Activated naive CD4-positive, alpha-beta T cell treated with anti-CD3 and anti-CD28 coated beads, Interleukin-2, amount 10 ng/mL, durations not matched to agents 7 days and 5 days (primary cell): ENCODE measurements at regions not wholly inside any gene's neighbourhood (a gene's known extent, or its start where the extent isn't known, plus 50 kb on each side); places are given as distances from the start of the nearest gene placed in this dataset.
"Not testable (repeated sequence)": the region's sequence is repeated elsewhere in the genome, so short reads cannot be mapped to it uniquely, and the experiment has no call there.

Experiments used
- CTCF ChIA-PET: fragments of 350-600 bp; sonication (Branson Sonifier 250); formaldehyde crosslinking; loops from one replicate; lab custom pipeline; 2021; ENCODE audit warnings: antibody characterized with exemption; lab: Charles Lee
- DNase-seq: peaks from one replicate; pipeline ENCODE4 v3.0.0-alpha.2; 2020
- H3K27ac Mint-ChIP-seq: one replicate; pipeline ENCODE4 v1.8.0; 2021; ENCODE audit warnings: mild to moderate bottlenecking, moderate library complexity, mixed read lengths
- H3K27me3 Mint-ChIP-seq: one replicate; pipeline ENCODE4 v1.8.0; 2021; ENCODE audit warnings: mild to moderate bottlenecking, mixed read lengths
- H3K36me3 Mint-ChIP-seq: one replicate; pipeline ENCODE4 v1.8.0; 2021; ENCODE audit warnings: mixed read lengths
- H3K4me1 Mint-ChIP-seq: one replicate; pipeline ENCODE4 v1.8.0; 2021; ENCODE audit warnings: mixed read lengths
- H3K4me3 Mint-ChIP-seq: one replicate; pipeline ENCODE4 v1.8.0; 2021; ENCODE audit warnings: mild to moderate bottlenecking, moderate library complexity, mixed read lengths
- H3K9me3 Mint-ChIP-seq: one replicate; pipeline ENCODE4 v1.8.0; 2021; ENCODE audit warnings: mixed read lengths

DNA sequence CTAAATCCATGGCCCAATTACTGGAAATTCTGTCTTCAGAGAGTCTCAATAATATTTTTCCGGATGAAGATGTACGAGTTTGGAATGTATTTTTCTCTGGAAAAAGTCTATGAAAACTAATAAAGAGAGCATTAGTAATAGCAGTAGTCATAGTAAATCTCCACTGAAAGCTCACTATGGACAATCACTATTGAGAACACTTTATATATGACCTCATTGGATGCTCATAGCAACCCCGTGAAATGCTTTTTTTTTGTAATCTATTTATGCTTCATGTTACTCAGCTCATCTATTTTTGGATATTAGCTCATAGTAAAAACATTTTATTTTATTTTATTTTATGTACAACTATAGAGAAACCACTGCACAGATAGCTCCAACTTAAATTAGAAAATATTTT is 94.3 kb upstream of the MYO3A start:
- Mint-ChIP-seq H3K27ac (no peak overlapping the region), H3K36me3 (no peaks in the 10 kb centered on the region), H3K4me1 (no peaks in the 10 kb centered on the region), H3K27me3 (no peaks in the 10 kb centered on the region), H3K4me3 (no peak overlapping the region), H3K9me3 (no peaks in the 10 kb centered on the region)
- no peak for DNase-seq
- CTCF ChIA-PET = interaction anchor here (0.6 kb wide), 1 partner anchor 472 kb away, joined by 3 read pairs; no protein-coding TSS in a partner anchor

DNA sequence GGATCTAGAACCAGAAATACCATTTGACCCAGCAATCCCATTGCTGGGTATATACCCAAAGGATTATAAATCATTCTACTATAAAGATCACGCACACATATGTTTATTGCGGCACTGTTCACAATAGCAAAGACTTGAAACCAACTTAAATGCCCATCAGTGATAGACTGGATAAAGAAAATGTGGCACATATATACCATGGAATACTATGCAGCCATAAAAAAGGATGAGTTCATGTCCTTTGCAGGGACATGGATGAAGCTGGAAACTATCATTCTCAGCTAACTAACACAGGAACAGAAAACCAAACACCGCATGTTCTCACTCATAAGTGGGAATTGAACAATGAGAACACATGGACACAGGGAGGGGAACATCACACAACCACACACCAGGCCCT is 93.2 kb upstream of the MYO3A start:
- CTCF ChIA-PET, DNase-seq, H3K4me3 Mint-ChIP-seq, H3K36me3 Mint-ChIP-seq, H3K9me3 Mint-ChIP-seq, H3K27me3 Mint-ChIP-seq, H3K4me1 Mint-ChIP-seq, H3K27ac Mint-ChIP-seq: not testable (repeated sequence)

DNA sequence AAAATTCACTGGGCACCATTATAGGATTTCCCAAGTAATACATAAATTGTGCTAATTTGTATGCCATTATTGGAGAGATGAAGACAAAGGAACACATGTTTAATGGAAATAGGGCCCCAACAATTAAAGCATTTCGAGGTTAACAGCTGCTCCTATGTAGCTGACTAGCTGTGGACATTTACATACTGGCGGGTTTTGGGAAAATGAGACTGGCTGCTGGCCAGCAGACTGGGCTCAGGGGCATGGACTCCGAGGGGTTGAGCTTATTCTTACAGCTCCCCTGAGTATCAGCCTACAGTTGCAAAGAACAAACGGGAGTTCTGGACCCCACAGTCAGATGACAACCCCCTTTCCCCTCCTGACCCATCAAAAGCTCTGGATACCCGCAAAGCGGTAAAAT is 91.9 kb upstream of the MYO3A start:
- Mint-ChIP-seq H3K36me3 (no peaks in the 10 kb centered on the region), H3K4me3 (no peak overlapping the region), H3K27ac (no peak overlapping the region), H3K27me3 (no peaks in the 10 kb centered on the region), H3K9me3 (no peaks in the 10 kb centered on the region), H3K4me1 (no peaks in the 10 kb centered on the region)
- DNase-seq = no peak
- CTCF ChIA-PET = no interaction called here

DNA sequence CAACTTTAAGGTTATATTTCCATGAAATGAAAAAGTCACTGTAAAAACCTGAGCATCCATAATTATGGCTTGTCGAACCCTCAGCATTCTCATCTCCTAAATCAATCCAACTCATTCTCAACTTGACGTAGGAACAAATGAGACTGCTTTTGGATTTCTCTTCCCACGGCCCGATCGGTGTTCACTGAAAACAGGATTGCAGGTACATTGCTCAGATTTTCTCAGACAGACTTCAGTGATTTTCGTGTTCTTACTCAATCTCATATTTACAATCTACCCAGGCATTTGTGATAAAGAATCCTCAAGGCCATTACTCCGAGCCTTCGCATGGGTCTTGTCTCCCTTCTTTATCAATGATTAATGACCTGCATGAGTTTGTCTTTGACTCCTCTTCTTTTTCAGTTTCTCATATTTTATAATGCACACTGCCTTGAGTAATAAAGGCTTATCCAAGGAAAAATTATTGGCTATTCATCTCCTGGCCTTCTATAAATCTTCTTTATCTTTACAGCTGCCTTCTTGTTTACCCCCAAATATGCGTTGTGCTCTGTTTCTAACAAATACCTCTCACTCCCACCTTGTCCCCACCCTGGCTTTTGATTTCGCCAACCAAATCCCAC is 90.4 kb upstream of the MYO3A start:
- H3K4me3 Mint-ChIP-seq = no peak overlapping the region
- DNase-seq = no peak
- no peaks in the 10 kb centered on the region for H3K27me3 Mint-ChIP-seq
- no peaks in the 10 kb centered on the region for H3K4me1 Mint-ChIP-seq
- no peak overlapping the region for H3K27ac Mint-ChIP-seq
- CTCF ChIA-PET = no interaction called here
- H3K9me3 Mint-ChIP-seq = no peaks in the 10 kb centered on the region
- H3K36me3 Mint-ChIP-seq = no peaks in the 10 kb centered on the region

DNA sequence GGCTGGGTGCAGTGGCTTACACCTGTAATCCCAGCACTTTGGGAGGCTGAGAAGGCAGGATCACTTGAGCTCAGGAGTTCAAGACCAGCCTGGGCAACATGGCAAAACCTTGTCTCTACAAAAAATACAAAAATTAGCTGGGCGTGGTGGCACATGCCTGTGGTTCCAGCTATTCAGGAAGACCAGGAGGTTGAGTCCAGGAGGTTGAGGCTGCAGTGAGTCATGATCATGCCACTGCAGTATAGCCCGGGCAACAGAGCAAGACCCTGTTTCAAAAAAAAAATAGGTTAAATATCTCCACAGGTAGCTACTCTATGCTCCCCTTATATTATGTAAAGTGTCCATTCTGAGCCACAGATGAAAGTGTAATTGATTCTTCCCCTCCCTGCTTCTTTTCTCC is 89.3 kb upstream of the MYO3A start:
- CTCF ChIA-PET = interaction anchor here (1.2 kb wide), 1 partner anchor 143 kb away, joined by 3 read pairs; no protein-coding TSS in a partner anchor
- DNase-seq, H3K4me1 Mint-ChIP-seq, H3K36me3 Mint-ChIP-seq, H3K4me3 Mint-ChIP-seq, H3K9me3 Mint-ChIP-seq, H3K27ac Mint-ChIP-seq, H3K27me3 Mint-ChIP-seq: not testable (repeated sequence)

DNA sequence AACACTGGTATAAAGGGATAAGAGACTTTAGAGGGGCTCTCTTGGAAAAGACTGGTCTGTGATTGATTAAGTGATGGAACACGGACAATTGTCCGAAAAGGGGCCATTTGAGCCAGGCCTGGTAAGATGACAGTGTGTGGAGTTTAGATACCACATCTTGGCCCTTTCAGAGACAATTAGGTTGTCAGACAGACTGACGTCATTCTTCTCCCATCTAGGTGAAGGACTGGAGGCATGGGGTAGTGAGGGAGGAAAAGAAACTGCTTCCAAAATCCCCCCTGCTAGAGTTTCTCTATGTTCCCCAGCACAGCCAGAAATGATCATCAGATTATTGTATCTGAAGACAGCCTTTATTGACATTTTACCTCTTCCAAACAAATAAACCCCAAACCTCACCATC is 84.8 kb upstream of the MYO3A start:
- Mint-ChIP-seq H3K4me1 (no peaks in the 10 kb centered on the region), H3K36me3 (no peaks in the 10 kb centered on the region), H3K4me3 (no peak overlapping the region), H3K27ac (no peak overlapping the region), H3K27me3 (peaks cover 3% of the 10 kb centered on the region), H3K9me3 (no peaks in the 10 kb centered on the region)
- no peak for DNase-seq
- CTCF ChIA-PET = no interaction called here

DNA sequence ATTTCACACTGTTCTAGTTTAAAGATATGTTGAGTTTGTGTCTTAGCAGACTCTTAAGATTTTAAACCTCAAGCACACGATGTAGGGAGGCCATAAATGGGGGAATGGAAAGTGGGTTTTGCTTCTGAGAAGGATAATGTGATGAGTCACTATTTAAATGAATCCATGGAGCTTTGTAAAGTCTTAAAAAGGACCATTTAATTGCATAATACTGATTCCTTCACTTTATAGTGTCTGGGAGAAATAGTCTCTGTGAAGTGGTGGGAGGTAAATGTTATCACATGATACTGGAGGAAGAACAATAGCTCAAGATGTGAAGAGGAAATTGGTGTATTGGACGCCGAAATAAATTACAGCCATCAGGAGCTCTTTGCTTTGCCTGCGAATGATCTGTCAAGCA is 84.0 kb upstream of the MYO3A start:
- no peaks in the 10 kb centered on the region for H3K36me3 Mint-ChIP-seq
- H3K4me3 Mint-ChIP-seq = no peak overlapping the region
- no peak overlapping the region for H3K27ac Mint-ChIP-seq
- H3K9me3 Mint-ChIP-seq = no peaks in the 10 kb centered on the region
- no peak for DNase-seq
- H3K4me1 Mint-ChIP-seq = no peaks in the 10 kb centered on the region
- H3K27me3 Mint-ChIP-seq = peaks cover 3% of the 10 kb centered on the region
- CTCF ChIA-PET = no interaction called here

DNA sequence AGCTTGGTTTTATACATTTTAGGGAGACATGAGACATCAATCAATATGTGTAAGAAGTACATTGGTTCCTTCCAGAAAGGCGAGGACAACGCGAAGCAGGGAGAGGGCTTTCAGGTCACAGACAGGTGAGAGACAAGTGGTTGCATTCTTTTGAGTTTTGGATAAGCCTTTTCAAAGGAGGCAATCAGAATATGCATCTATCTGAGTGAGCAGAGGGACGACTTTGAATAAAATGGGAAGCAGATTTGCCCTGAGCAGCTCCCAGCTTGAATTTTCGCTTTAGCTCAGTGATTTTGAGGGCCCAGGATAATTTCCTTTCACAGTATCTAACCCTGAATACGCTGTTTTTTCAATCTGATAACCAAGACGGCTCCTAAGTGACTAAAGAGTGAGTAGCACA is 82.5 kb upstream of the MYO3A start:
- DNase-seq = no peak
- H3K27ac Mint-ChIP-seq = no peak overlapping the region
- H3K4me1 Mint-ChIP-seq = no peaks in the 10 kb centered on the region
- no peaks in the 10 kb centered on the region for H3K36me3 Mint-ChIP-seq
- no peaks in the 10 kb centered on the region for H3K9me3 Mint-ChIP-seq
- no peak overlapping the region for H3K4me3 Mint-ChIP-seq
- CTCF ChIA-PET = no interaction called here
- peaks cover 3% of the 10 kb centered on the region for H3K27me3 Mint-ChIP-seq

DNA sequence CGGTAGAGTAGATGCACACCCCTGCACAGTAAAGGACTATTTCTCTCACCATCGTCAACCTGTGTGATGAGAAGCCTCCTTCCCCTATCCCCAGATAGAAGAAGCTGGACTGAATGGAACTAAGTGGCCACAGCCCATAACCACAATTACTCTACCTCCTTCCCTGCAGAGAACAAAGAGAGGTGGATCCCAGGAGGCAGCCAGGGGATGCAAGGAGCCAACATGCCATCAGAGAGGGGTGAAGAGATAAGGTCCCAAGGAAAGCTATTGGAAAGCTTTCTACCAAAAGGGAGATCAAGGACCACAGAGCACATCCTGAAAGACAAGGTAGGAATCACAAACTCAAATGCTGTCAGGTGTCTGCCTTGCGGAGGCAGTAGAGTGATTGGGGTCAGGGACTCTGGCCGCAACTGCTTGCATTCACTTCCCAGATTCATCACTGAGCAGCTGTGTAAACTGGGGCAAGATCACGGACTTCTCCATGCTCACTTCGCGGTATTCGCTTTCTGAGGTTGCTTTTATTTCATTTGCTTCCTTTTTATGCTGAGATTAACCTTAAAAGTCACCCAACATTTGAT is 81.6 kb upstream of the MYO3A start:
- Mint-ChIP-seq H3K4me3 (no peak overlapping the region), H3K4me1 (no peaks in the 10 kb centered on the region), H3K36me3 (no peaks in the 10 kb centered on the region), H3K9me3 (no peaks in the 10 kb centered on the region), H3K27ac (no peak overlapping the region), H3K27me3 (peaks cover 3% of the 10 kb centered on the region)
- no peak for DNase-seq
- CTCF ChIA-PET = no interaction called here

DNA sequence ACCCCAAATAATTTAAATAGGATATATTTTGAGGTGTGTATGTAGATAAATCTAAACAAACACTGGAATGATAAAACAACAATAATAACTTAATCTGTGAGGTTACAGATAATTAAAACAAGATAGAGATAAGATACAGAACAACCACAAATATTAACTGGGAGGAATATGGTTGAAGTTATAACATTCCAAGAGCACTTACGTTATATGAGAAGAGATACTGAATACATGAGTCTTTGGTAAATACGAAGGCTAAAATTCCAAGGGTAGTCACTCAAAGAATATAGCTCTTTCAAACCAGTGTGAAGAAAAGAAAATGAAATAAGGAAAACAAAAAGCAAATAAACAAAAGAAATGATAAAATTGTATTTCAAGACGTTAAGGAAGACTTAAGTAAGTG is 76.0 kb upstream of the MYO3A start:
- H3K27me3 Mint-ChIP-seq = no peaks in the 10 kb centered on the region
- DNase-seq = no peak
- H3K4me3 Mint-ChIP-seq = no peak overlapping the region
- H3K9me3 Mint-ChIP-seq = no peaks in the 10 kb centered on the region
- CTCF ChIA-PET = no interaction called here
- H3K4me1 Mint-ChIP-seq = no peaks in the 10 kb centered on the region
- H3K36me3 Mint-ChIP-seq = no peaks in the 10 kb centered on the region
- no peak overlapping the region for H3K27ac Mint-ChIP-seq

DNA sequence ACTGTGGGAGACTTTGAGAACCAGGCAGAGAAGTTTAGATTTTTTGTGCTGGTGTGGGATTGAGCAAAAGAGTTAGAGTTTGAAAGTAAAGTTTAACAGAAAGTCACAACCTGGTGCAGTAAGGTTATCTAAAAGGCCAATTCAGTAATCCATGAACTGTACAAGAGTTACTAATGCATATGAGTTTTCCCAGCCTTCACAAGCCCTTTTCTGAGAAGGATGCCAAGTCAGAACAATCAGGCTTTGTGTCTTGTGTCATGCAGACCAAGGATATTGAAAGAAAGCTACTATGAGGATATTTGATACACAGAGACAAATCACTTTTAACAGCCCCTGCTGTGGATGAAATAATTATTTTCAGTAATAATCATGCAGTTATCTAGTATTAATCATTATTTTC is 68.8 kb upstream of the MYO3A start:
- no peak for DNase-seq
- H3K36me3 Mint-ChIP-seq = no peaks in the 10 kb centered on the region
- no peak overlapping the region for H3K27ac Mint-ChIP-seq
- H3K9me3 Mint-ChIP-seq = no peaks in the 10 kb centered on the region
- no peak overlapping the region for H3K4me3 Mint-ChIP-seq
- H3K27me3 Mint-ChIP-seq = no peaks in the 10 kb centered on the region
- no peaks in the 10 kb centered on the region for H3K4me1 Mint-ChIP-seq
- CTCF ChIA-PET = interaction anchor here (1.8 kb wide), 1 partner anchor 8 kb away, joined by 4 read pairs; no protein-coding TSS in a partner anchor

DNA sequence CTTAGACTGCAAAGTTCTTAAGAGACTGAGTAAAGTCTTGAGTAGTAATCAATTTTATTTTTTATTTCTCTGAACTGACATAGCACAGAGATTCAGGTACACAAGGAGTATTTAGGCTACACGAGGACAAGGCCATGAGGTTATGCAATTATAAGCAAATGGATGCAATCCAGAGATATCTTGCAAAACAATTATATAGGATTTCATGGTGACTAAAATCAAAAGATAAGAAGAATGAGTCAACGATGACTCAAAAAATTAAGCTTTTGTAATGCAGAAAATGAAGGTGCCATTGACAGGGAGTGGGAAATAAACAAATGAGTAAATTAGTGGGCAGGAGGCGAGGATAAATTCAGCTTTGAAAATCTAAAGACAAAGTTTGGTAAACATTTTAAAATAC is 66.7 kb upstream of the MYO3A start:
- no peak for DNase-seq
- H3K27me3 Mint-ChIP-seq = no peaks in the 10 kb centered on the region
- no peaks in the 10 kb centered on the region for H3K9me3 Mint-ChIP-seq
- H3K4me1 Mint-ChIP-seq = no peaks in the 10 kb centered on the region
- H3K4me3 Mint-ChIP-seq = no peak overlapping the region
- H3K36me3 Mint-ChIP-seq = no peaks in the 10 kb centered on the region
- CTCF ChIA-PET = interaction anchor here (0.7 kb wide), 1 partner anchor 8 kb away, joined by 4 read pairs; no protein-coding TSS in a partner anchor
- H3K27ac Mint-ChIP-seq = no peak overlapping the region

DNA sequence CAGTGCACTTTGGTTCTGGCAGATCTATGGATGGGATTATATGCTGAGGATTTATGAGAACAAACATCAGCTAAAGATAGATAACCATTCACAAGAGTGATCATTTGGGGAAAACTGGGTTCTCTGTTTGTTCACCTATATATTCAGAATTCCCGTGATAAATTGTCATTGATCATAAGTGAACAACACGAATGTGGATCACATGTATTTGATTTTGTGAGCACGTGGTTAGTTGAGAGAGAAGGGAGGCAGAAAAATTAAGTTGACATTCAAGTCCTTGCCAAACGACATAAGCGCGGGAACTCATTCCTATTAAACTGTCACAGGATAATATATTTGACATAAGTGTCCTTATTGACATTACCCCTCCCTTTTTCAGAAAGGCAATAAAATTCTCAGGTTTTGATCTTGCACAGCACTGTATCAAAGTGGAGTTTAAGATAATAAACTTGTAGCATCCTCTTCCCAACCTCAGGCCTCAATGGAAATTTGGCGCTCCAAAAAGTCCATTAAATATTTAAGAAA is 64.9 kb upstream of the MYO3A start:
- CTCF ChIA-PET = no interaction called here
- no peaks in the 10 kb centered on the region for H3K36me3 Mint-ChIP-seq
- no peak for DNase-seq
- no peak overlapping the region for H3K27ac Mint-ChIP-seq
- H3K9me3 Mint-ChIP-seq = no peaks in the 10 kb centered on the region
- no peak overlapping the region for H3K4me3 Mint-ChIP-seq
- no peaks in the 10 kb centered on the region for H3K4me1 Mint-ChIP-seq
- no peaks in the 10 kb centered on the region for H3K27me3 Mint-ChIP-seq

DNA sequence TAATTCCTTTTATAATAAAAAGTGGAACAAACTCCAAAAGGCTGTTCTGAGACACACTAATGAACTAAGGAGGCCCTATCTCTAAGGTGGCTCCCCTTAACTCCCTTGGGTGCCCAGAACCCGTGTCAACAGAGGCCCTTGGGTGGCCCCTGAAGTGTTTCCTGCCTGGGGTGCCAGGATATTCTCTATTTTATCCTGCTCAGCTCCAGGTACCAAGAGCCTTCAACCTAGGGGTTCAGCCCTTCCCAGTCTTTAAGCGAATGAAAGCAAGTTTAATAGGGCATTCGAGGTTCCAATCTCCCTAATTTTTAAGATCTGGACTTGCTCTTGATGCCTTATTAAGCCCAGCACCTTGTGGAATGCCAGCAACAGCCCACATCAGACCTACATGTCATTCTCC is 64.4 kb upstream of the MYO3A start:
- Mint-ChIP-seq H3K27ac (no peak overlapping the region), H3K9me3 (no peaks in the 10 kb centered on the region), H3K4me3 (no peak overlapping the region), H3K36me3 (no peaks in the 10 kb centered on the region), H3K27me3 (no peaks in the 10 kb centered on the region), H3K4me1 (no peaks in the 10 kb centered on the region)
- no peak for DNase-seq
- CTCF ChIA-PET = no interaction called here

DNA sequence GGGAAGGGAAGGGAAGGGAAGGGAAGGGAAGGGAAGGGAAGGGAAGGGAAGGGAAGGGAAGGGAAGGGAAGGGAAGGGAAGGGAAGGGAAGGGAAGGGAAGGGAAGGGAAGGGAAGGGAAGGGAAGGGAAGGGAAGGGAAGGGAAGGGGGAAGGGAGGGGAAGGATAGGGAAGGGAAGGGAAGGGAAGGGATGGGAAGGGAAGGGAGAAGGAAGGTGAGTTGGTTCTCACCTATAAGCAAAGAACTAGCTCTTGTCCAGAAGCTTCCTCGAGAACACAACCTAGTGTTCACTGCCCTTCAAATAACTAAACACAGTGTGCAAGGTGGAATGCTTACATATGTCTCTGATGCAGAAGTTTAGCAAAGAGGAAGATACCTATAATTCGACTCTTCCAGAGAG is 59.6 kb upstream of the MYO3A start:
- H3K36me3 Mint-ChIP-seq, H3K27me3 Mint-ChIP-seq, H3K9me3 Mint-ChIP-seq, DNase-seq, H3K27ac Mint-ChIP-seq, H3K4me1 Mint-ChIP-seq, H3K4me3 Mint-ChIP-seq: not testable (repeated sequence)
- CTCF ChIA-PET = interaction anchor here (0.7 to 1.7 kb wide), 5 partner anchors 9 to 1188 kb away, joined by 3 to 4 read pairs (median 3); no protein-coding TSS in a partner anchor
